ENCODE measurements at regions not wholly inside any gene's neighbourhood (a gene's known extent, or its start where the extent isn't known, plus 50 kb on each side); places are given as distances from the start of the nearest gene placed in this dataset.
"Not testable (repeated sequence)": the region's sequence is repeated elsewhere in the genome, so short reads cannot be mapped to it uniquely, and the experiment has no call there.

DNA sequence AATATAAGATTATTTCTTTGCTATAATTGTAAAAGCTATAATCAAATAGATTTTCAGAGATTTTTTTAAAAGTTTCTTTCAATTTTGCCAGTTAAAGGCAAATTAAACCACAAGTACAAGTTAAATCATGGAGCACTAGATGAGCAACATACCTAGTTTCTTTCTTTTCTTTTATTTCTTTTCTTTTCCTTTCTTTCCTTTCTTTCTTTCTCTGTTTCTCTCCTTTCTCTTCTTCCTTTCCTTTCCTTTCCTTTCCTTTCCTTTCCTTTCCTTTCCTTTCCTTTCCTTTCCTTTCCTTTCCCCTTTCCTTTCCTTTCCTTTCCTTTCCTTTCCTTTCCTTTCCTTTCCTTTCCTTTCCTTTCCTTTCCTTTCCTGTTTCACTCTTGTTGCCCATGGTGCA lies 62.5 kb upstream of the MOCS2 start:
- TF ChIP-seq CTCF, POLR2A, EP300, POLR2AphosphoS5 (IDR thresholded peaks at IDR 0.05): not testable (repeated sequence)
